ENCODE measurements at regions not wholly inside any gene's neighbourhood (a gene's known extent, or its start where the extent isn't known, plus 50 kb on each side); places are given as distances from the start of the nearest gene placed in this dataset.

DNA sequence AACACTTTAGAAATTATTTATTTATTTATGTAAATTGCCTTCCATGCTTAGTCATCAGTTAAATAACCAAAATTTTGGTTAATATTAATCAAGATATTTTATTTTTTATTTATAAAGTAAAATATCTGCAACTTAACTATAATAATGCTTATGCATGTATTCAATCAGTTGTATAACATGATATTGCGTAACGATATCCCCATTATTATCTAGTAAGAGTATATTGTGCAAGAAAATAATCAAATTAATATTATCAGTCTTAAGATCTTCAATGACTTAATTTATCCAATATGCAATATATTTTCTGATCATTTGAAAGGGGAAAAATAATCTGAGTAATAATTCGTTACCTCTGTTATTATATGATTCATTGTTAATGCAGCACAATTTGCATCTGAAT is 596.7 kb downstream of the GABRG1 start:
- H3K27me3 ChIP-seq (ENCODE audit: control insufficient read depth in 4 of 4, insufficient read depth in 4 of 4, low read length in 3 of 4): no peaks in the 10 kb centered on the region
- H3K27ac ChIP-seq (ENCODE audit: low read depth in 1 of 2, low read length in 2 of 2): no peak overlapping the region
- TF ChIP-seq HNF4G (IDR thresholded peaks at IDR 0.05) (no peak), FOXA2 (IDR thresholded peaks at IDR 0.05) (no peak), EGR1 (IDR thresholded peaks at IDR 0.05; ENCODE audit: low read depth in 2 of 2) (no peak), HNF4A (conservative IDR thresholded peaks at IDR 0.05) (no peak), NR2F2 (IDR thresholded peaks at IDR 0.05) (no peak), YY1 (IDR thresholded peaks at IDR 0.05) (no peak), FOXA1 (IDR thresholded peaks at IDR 0.05) (no peak), SP1 (IDR thresholded peaks at IDR 0.05) (no peak)
- TF ChIP-seq, protein P1, sequence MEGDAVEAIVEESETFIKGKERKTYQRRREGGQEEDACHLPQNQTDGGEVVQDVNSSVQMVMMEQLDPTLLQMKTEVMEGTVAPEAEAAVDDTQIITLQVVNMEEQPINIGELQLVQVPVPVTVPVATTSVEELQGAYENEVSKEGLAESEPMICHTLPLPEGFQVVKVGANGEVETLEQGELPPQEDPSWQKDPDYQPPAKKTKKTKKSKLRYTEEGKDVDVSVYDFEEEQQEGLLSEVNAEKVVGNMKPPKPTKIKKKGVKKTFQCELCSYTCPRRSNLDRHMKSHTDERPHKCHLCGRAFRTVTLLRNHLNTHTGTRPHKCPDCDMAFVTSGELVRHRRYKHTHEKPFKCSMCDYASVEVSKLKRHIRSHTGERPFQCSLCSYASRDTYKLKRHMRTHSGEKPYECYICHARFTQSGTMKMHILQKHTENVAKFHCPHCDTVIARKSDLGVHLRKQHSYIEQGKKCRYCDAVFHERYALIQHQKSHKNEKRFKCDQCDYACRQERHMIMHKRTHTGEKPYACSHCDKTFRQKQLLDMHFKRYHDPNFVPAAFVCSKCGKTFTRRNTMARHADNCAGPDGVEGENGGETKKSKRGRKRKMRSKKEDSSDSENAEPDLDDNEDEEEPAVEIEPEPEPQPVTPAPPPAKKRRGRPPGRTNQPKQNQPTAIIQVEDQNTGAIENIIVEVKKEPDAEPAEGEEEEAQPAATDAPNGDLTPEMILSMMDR (IDR thresholded peaks at IDR 0.05; ENCODE audit: low read depth, low read length, missing input control): no peak
- TF ChIP-seq, protein P2, sequence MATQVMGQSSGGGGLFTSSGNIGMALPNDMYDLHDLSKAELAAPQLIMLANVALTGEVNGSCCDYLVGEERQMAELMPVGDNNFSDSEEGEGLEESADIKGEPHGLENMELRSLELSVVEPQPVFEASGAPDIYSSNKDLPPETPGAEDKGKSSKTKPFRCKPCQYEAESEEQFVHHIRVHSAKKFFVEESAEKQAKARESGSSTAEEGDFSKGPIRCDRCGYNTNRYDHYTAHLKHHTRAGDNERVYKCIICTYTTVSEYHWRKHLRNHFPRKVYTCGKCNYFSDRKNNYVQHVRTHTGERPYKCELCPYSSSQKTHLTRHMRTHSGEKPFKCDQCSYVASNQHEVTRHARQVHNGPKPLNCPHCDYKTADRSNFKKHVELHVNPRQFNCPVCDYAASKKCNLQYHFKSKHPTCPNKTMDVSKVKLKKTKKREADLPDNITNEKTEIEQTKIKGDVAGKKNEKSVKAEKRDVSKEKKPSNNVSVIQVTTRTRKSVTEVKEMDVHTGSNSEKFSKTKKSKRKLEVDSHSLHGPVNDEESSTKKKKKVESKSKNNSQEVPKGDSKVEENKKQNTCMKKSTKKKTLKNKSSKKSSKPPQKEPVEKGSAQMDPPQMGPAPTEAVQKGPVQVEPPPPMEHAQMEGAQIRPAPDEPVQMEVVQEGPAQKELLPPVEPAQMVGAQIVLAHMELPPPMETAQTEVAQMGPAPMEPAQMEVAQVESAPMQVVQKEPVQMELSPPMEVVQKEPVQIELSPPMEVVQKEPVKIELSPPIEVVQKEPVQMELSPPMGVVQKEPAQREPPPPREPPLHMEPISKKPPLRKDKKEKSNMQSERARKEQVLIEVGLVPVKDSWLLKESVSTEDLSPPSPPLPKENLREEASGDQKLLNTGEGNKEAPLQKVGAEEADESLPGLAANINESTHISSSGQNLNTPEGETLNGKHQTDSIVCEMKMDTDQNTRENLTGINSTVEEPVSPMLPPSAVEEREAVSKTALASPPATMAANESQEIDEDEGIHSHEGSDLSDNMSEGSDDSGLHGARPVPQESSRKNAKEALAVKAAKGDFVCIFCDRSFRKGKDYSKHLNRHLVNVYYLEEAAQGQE (IDR thresholded peaks at IDR 0.05): no peak
- TF ChIP-seq, protein P3, sequence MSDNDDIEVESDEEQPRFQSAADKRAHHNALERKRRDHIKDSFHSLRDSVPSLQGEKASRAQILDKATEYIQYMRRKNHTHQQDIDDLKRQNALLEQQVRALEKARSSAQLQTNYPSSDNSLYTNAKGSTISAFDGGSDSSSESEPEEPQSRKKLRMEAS (IDR thresholded peaks at IDR 0.05): no peak
- TF ChIP-seq, protein P4, sequence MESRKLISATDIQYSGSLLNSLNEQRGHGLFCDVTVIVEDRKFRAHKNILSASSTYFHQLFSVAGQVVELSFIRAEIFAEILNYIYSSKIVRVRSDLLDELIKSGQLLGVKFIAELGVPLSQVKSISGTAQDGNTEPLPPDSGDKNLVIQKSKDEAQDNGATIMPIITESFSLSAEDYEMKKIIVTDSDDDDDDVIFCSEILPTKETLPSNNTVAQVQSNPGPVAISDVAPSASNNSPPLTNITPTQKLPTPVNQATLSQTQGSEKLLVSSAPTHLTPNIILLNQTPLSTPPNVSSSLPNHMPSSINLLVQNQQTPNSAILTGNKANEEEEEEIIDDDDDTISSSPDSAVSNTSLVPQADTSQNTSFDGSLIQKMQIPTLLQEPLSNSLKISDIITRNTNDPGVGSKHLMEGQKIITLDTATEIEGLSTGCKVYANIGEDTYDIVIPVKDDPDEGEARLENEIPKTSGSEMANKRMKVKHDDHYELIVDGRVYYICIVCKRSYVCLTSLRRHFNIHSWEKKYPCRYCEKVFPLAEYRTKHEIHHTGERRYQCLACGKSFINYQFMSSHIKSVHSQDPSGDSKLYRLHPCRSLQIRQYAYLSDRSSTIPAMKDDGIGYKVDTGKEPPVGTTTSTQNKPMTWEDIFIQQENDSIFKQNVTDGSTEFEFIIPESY (IDR thresholded peaks at IDR 0.05): no peak
- no peak overlapping the region for H3K9ac ChIP-seq (ENCODE audit: low read depth in 1 of 2, low read length in 2 of 2)
- no peaks in the 10 kb centered on the region for H3K36me3 ChIP-seq (ENCODE audit: control insufficient read depth in 4 of 4, insufficient read depth in 3 of 4, low read depth in 1 of 4, low read length in 3 of 4)
- H3K9me3 ChIP-seq (ENCODE audit: control insufficient read depth in 4 of 4, low read length in 3 of 4): peaks cover 0 to 5% (median 2%) of the 10 kb centered on the region in 4 donors
- no peak overlapping the region for H3K4me3 ChIP-seq (ENCODE audit: low read depth in 1 of 3, low read length in 3 of 3)
- DNase-seq (ENCODE audit: low spot score): no peak
- whole genome bisulfite sequencing: 78% methylated on average over 3 of the region's 3 CpGs
- no peaks in the 10 kb centered on the region for H3K4me1 ChIP-seq (ENCODE audit: control insufficient read depth in 4 of 4, insufficient read depth in 4 of 4, low read length in 3 of 4)

DNA sequence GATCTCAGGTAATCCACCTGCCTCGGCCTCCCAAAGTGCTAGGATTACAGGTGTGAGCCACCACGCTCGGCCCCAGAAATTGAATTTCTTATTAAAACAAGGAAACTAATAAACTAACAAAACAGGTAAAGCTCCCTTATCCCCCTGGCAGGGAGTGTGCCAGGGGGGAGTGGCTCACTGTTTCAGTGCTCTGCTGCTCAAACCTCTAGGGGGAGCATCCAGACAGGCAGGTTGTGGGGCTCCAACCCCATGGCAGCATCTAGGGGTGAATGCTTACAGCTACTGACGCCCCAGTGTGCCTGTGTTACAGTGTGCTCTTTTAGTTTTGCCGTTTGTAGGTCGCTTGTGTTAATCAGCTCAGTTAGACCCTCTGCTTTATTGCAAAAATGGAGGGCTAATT is 605.0 kb downstream of the GABRG1 start:
- Histone ChIP-seq H3K9me3 (ENCODE audit: control insufficient read depth in 4 of 4, low read length in 3 of 4) (no peaks in the 10 kb centered on the region), H3K27me3 (ENCODE audit: control insufficient read depth in 4 of 4, insufficient read depth in 4 of 4, low read length in 3 of 4) (no peaks in the 10 kb centered on the region), H3K4me3 (ENCODE audit: low read depth in 1 of 3, low read length in 3 of 3) (no peak overlapping the region), H3K9ac (ENCODE audit: low read depth in 1 of 2, low read length in 2 of 2) (no peak overlapping the region), H3K27ac (ENCODE audit: low read depth in 1 of 2, low read length in 2 of 2) (no peak overlapping the region), H3K4me1 (ENCODE audit: control insufficient read depth in 4 of 4, insufficient read depth in 4 of 4, low read length in 3 of 4) (no peaks in the 10 kb centered on the region), H3K36me3 (ENCODE audit: control insufficient read depth in 4 of 4, insufficient read depth in 3 of 4, low read depth in 1 of 4, low read length in 3 of 4) (no peaks in the 10 kb centered on the region)
- DNase-seq (ENCODE audit: low spot score): no peak
- WGBS: 80% methylated on average over 6 of the region's 6 CpGs
- TF ChIP-seq RAD21 (IDR thresholded peaks at IDR 0.05): no peak
- TF ChIP-seq HNF4A (conservative IDR thresholded peaks at IDR 0.05): no peak
- no peak for TF ChIP-seq FOXA1 (IDR thresholded peaks at IDR 0.05)
- TF ChIP-seq, protein P4 (IDR thresholded peaks at IDR 0.05): no peak
- no peak for TF ChIP-seq SP1 (IDR thresholded peaks at IDR 0.05)
- TF ChIP-seq, protein P1 (IDR thresholded peaks at IDR 0.05; ENCODE audit: low read depth, low read length, missing input control): no peak
- TF ChIP-seq GABPA (IDR thresholded peaks at IDR 0.05 in 1 of 2, conservative IDR thresholded peaks at IDR 0.05 in 1 of 2): no peak
- TF ChIP-seq JUND (IDR thresholded peaks at IDR 0.05): no peak
- no peak for TF ChIP-seq NR2F2 (IDR thresholded peaks at IDR 0.05)
- TF ChIP-seq, protein P2 (IDR thresholded peaks at IDR 0.05): no peak
- TF ChIP-seq, protein P3 (IDR thresholded peaks at IDR 0.05): no peak

Data from liver (tissue), 8 donors.